Fibroblast of skin of left quadriceps (primary cell): ENCODE measurements at regions not wholly inside any gene's neighbourhood (a gene's known extent, or its start where the extent isn't known, plus 50 kb on each side); places are given as distances from the start of the nearest gene placed in this dataset.

ENCODE experiments used
- DNase-seq, 2 experiments: peaks; one replicate each; pipeline ENCODE4 v3.0.0-alpha.2; 2013; ENCODE audit warnings: low read depth in 2 of 2

- DNase-seq, result no peak
Observed at GRCh38 chr4:188197566-188197965, 58.3 kb downstream of the TRIML1 start.

- DNase-seq, result no peak
Observed at GRCh38 chr4:188198982-188199792, 59.9 kb downstream of the TRIML1 start.

- DNase-seq, result peak in 1 of 2 experiments; percentile 8
Observed at GRCh38 chr4:188201851-188202250, 62.6 kb downstream of the TRIML1 start.

- DNase-seq, result no peak
Observed at GRCh38 chr4:188206783-188207182, 67.5 kb downstream of the TRIML1 start.

GRCh38 chr4:188214861-188215260 lies 75.6 kb downstream of the TRIML1 start:
- DNase-seq, result no peak

GRCh38 chr4:188218392-188218791 lies 79.2 kb downstream of the TRIML1 start:
- no peak for DNase-seq

- DNase-seq, result no peak
Observed at GRCh38 chr4:188220006-188220405, 80.8 kb downstream of the TRIML1 start.

GRCh38 chr4:188221090-188221489 lies 81.8 kb downstream of the TRIML1 start:
- DNase-seq, result no peak

- no peak for DNase-seq
Observed at GRCh38 chr4:188228279-188228678, 89.0 kb downstream of the TRIML1 start.

GRCh38 chr4:188232428-188232827 lies 93.2 kb downstream of the TRIML1 start:
- no peak for DNase-seq

- no peak for DNase-seq
Observed at GRCh38 chr4:188242041-188242440, 102.8 kb downstream of the TRIML1 start.

- DNase-seq, result no peak
Observed at GRCh38 chr4:188245651-188246050, 106.4 kb downstream of the TRIML1 start.

GRCh38 chr4:188246488-188246887 lies 107.2 kb downstream of the TRIML1 start:
- no peak for DNase-seq

GRCh38 chr4:188254211-188254610 lies 115.0 kb downstream of the TRIML1 start:
- no peak for DNase-seq

- DNase-seq, result no peak
Observed at GRCh38 chr4:188262464-188262863, 123.2 kb downstream of the TRIML1 start.

- no peak for DNase-seq
Observed at GRCh38 chr4:188263321-188263720, 124.1 kb downstream of the TRIML1 start.

- no peak for DNase-seq
Observed at GRCh38 chr4:188266386-188266785, 127.1 kb downstream of the TRIML1 start.

- DNase-seq, result no peak
Observed at GRCh38 chr4:188268131-188268908, 129.1 kb downstream of the TRIML1 start.

- DNase-seq, result no peak
Observed at GRCh38 chr4:188270273-188271069, 131.2 kb downstream of the TRIML1 start.

GRCh38 chr4:188275686-188276085 lies 136.4 kb downstream of the TRIML1 start:
- DNase-seq, result no peak

- DNase-seq, result no peak
Observed at GRCh38 chr4:188279184-188279583, 139.9 kb downstream of the TRIML1 start.
